HepG2 (cell line): ENCODE measurements at regions not wholly inside any gene's neighbourhood (a gene's known extent, or its start where the extent isn't known, plus 50 kb on each side); places are given as distances from the start of the nearest gene placed in this dataset.

Experiments used
- ATAC-seq: fragments of 200-7000 bp; cut with Tn5 transposase; 3 replicates; pipeline ENCODE4 v1.9.1; 2020; ENCODE audit warnings: mild to moderate bottlenecking, moderate library complexity
- BruUV-seq: library from RNA; stranded (reverse); fragments of 400-500 nt; replicated peaks from 2 replicates; lab custom pipeline; 2021; lab: Mats Ljungman, UMichigan
- CTCF ChIA-PET: fragments of 300-600 bp; formaldehyde crosslinking; extraction: SDS; loops from one replicate; lab custom pipeline; 2021; ENCODE audit warnings: low total read pairs, inconsistent platforms, low intra/inter-chr PET ratio; lab: Yijun Ruan, JAX
- POLR2A ChIA-PET: fragments of 350-600 bp; sonication (Branson Sonifier 250); formaldehyde crosslinking; loops from one replicate; lab custom pipeline; 2020; ENCODE audit warnings: antibody characterized with exemption, inconsistent platforms; lab: Yijun Ruan, JAX
- DNase-seq: peaks from one replicate; pipeline ENCODE4 v3.0.0-alpha.2; 2015; ENCODE audit warnings: low spot score
- FAIRE-seq: peaks from 3 replicates; lab custom pipeline; 2011; peaks lifted over from hg19 to GRCh38; lab: Jason Lieb, UNC
- H2AFZ ChIP-seq: one replicate; pipeline ENCODE4 v1.6.1; 2011; ENCODE audit warnings: low read length, inconsistent platforms
- H3K27ac ChIP-seq: fragments of 300-600 bp; 3 replicates; pipeline ENCODE4 v1.8.0; 2011; ENCODE audit warnings: mixed run types, mild to moderate bottlenecking, mixed read lengths, low read length, inconsistent platforms; ENCODE audit not compliant: insufficient read depth; ENCODE audit errors: extremely low read length
- H3K27me3 ChIP-seq, 2 experiments: fragments of 200-600 bp in 1 of 2; 2 replicates in 1 of 2; 3 replicates in 1 of 2; pipeline versions ENCODE4 v1.6.0 to v1.8.0; 2011; ENCODE audit warnings: low read length in 2 of 2, mild to moderate bottlenecking in 2 of 2, moderate library complexity in 2 of 2, inconsistent platforms in 1 of 2; ENCODE audit not compliant: insufficient read depth in 2 of 2, control insufficient read depth in 1 of 2
- H3K36me3 ChIP-seq, 2 experiments: fragments of 200-600 bp in 1 of 2; replicated peaks in 1 of 2; 2 replicates in 1 of 2; 3 replicates in 1 of 2; pipeline versions ENCODE4 v1.5.1 to v1.8.0; 2011; ENCODE audit warnings: low read length in 2 of 2, inconsistent platforms in 1 of 2; ENCODE audit not compliant: insufficient read depth in 2 of 2, control insufficient read depth in 1 of 2
- H3K4me1 ChIP-seq: 2 replicates; pipeline ENCODE4 v1.5.1; 2012; ENCODE audit warnings: low read length, inconsistent platforms; ENCODE audit not compliant: insufficient read depth
- H3K4me2 ChIP-seq: 2 replicates; pipeline ENCODE4 v1.6.0; 2011; ENCODE audit warnings: low read depth, low read length, inconsistent platforms
- H3K4me3 ChIP-seq, 3 experiments: fragments of 200-600 bp in 1 of 3; sonication (generic), shearing (Covaris generic) in 1 of 3; replicated peaks in 1 of 3; 2 replicates each; pipeline ENCODE4 v1.5.1; 2011 to 2016; ENCODE audit warnings: low read length in 3 of 3, inconsistent platforms in 2 of 3, low read depth in 2 of 3, mild to moderate bottlenecking in 2 of 3, control low read depth in 1 of 3, mixed read lengths in 1 of 3; ENCODE audit not compliant: insufficient read depth in 1 of 3
- H3K79me2 ChIP-seq: one replicate; pipeline ENCODE4 v1.6.1; 2011; ENCODE audit warnings: low read length, inconsistent platforms; ENCODE audit not compliant: insufficient read depth
- H3K9ac ChIP-seq: 2 replicates; pipeline ENCODE4 v1.6.0; 2011; ENCODE audit warnings: mild to moderate bottlenecking, low read depth, low read length, inconsistent platforms; ENCODE audit not compliant: insufficient read depth
- H3K9me3 ChIP-seq: 2 replicates; pipeline ENCODE4 v1.5.1; 2012; ENCODE audit warnings: mild to moderate bottlenecking, low read length
- H4K20me1 ChIP-seq: 2 replicates; pipeline ENCODE4 v1.6.0; 2011; ENCODE audit warnings: inconsistent platforms, mild to moderate bottlenecking, low read length, moderate library complexity; ENCODE audit not compliant: insufficient read depth
- BCLAF1 ChIP-seq: fragments of 450-650 bp; IDR thresholded peaks from 2 replicates; pipeline ENCODE4 v1.6.1; 2017; ENCODE audit warnings: mild to moderate bottlenecking
- BRCA1 ChIP-seq: sonication (generic); formaldehyde crosslinking; IDR thresholded peaks from 2 replicates; pipeline ENCODE4 v1.4.0; 2020; ENCODE audit warnings: missing genetic modification reagents
- CHCHD3 ChIP-seq: sonication (generic); formaldehyde crosslinking; IDR thresholded peaks from 2 replicates; pipeline ENCODE4 v1.8.0; 2022; ENCODE audit warnings: mild to moderate bottlenecking, missing genetic modification reagents, moderate library complexity
- GRHL1 ChIP-seq: sonication (generic); formaldehyde crosslinking; conservative IDR thresholded peaks from 2 replicates; pipeline ENCODE4 v1.8.0; 2022; ENCODE audit warnings: missing genetic modification reagents
- HNF1B ChIP-seq: sonication (generic); formaldehyde crosslinking; IDR thresholded peaks from 2 replicates; pipeline ENCODE4 v1.5.1; 2020; ENCODE audit warnings: mild to moderate bottlenecking, moderate library complexity, missing genetic modification reagents
- HNRNPH1 ChIP-seq: fragments of 200-400 bp; formaldehyde crosslinking; optimal IDR thresholded peaks from 2 replicates; pipeline ENCODE3; 2017; ENCODE audit warnings: mild to moderate bottlenecking, low read depth, low read length
- HOXA3 ChIP-seq: sonication (generic); formaldehyde crosslinking; IDR thresholded peaks from 2 replicates; pipeline ENCODE4 v1.5.0; 2020; ENCODE audit warnings: missing genetic modification reagents
- NRL ChIP-seq: sonication (generic); formaldehyde crosslinking; IDR thresholded peaks from 2 replicates; pipeline ENCODE4 v1.5.0; 2020; ENCODE audit warnings: missing genetic modification reagents, mild to moderate bottlenecking, moderate library complexity, borderline replicate concordance
- PAF1 ChIP-seq: IDR thresholded peaks from 2 replicates; pipeline ENCODE4 v1.6.1; 2016; ENCODE audit warnings: missing genetic modification reagents, missing compliant biosample characterization
- SPEN ChIP-seq: sonication (generic); formaldehyde crosslinking; IDR thresholded peaks from 2 replicates; pipeline ENCODE4 v1.5.1; 2020; ENCODE audit warnings: low read depth, mild to moderate bottlenecking, missing genetic modification reagents
- TBP ChIP-seq: sonication (generic); formaldehyde crosslinking; IDR thresholded peaks from 2 replicates; pipeline ENCODE4 v1.5.0; 2020; ENCODE audit warnings: missing genetic modification reagents
- ZNF17 ChIP-seq: sonication (generic); formaldehyde crosslinking; IDR thresholded peaks from 2 replicates; pipeline ENCODE4 v1.5.0; 2020; ENCODE audit warnings: mild to moderate bottlenecking, missing genetic modification reagents
- ZNF367 ChIP-seq: sonication (generic); formaldehyde crosslinking; IDR thresholded peaks from 2 replicates; pipeline ENCODE4 v1.4.0; 2020; ENCODE audit warnings: missing genetic modification reagents, borderline replicate concordance
- ZNF660 ChIP-seq: sonication (generic); formaldehyde crosslinking; IDR thresholded peaks from 2 replicates; pipeline ENCODE4 v1.5.1; 2020; ENCODE audit warnings: mild to moderate bottlenecking, low read depth, missing genetic modification reagents, borderline replicate concordance
- ZNF790 ChIP-seq: sonication (generic); formaldehyde crosslinking; IDR thresholded peaks from 2 replicates; pipeline ENCODE4 v1.8.0; 2022; ENCODE audit warnings: missing genetic modification reagents, mild to moderate bottlenecking, borderline replicate concordance
- ZNF83 ChIP-seq: sonication (generic); formaldehyde crosslinking; IDR thresholded peaks from 2 replicates; pipeline ENCODE4 v1.4.0; 2020; ENCODE audit warnings: missing genetic modification reagents, mild to moderate bottlenecking, borderline replicate concordance
- WGBS: methylation state at CpG from one replicate; pipeline ENCODE4 v1.1.6; 2017; ENCODE audit warnings: low lambda C conversion rate; 5-methylcytosine and 5-hydroxymethylcytosine counted together
- in situ Hi-C: cut with HindIII; loops from 2 replicates; pipeline ENCODE4 v1.10.0; 2017; ENCODE audit warnings: low pct_unique_long_range_greater_than_20kb; ENCODE audit not compliant: extremely low pct_ligation_motif_present
- intact Hi-C: fragments of 100-400 bp; cut with micrococcal nuclease; formaldehyde crosslinking; loops from one replicate; pipeline ENCODE4 v1.10.0; 2022; ENCODE audit not compliant: unreplicated experiment
- TF ChIP-seq, protein P1 (sequence below): sonication (generic); formaldehyde crosslinking; IDR thresholded peaks from 2 replicates; pipeline ENCODE4 v1.4.0; 2020; ENCODE audit warnings: mild to moderate bottlenecking, missing genetic modification reagents
- TF ChIP-seq, protein P2 (sequence below): sonication (generic); formaldehyde crosslinking; IDR thresholded peaks from 2 replicates; pipeline ENCODE4 v1.5.1; 2020; ENCODE audit warnings: missing genetic modification reagents, mild to moderate bottlenecking, borderline replicate concordance

DNA sequence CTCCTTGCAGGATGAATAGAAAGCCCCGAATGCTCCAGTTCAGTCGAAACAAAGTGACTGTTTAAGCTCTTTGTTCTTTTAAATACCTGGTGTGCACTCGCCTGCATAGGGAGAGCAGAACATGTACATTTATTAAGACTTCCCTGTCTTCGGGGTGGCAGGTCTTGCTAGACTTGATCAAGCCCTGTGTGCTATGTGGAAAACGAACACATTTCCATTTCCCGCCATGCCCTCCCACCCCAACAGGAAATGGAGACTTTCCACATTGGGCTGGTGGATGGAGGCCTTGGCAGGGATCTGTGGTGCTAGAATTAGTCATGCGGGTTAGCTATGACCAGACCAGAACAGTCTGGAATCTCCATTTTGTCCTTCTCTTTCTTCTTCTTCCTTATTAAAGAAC, 321.0 kb upstream of the THSD7B start:
- ATAC-seq: no peak
- intact Hi-C loops (no loop called here), in situ Hi-C loops (no loop called here)
- no peaks in the 10 kb centered on the region for H3K9me3 ChIP-seq
- no peak overlapping the region for H2AFZ ChIP-seq
- H3K27ac ChIP-seq: no peak overlapping the region
- no peak overlapping the region for H3K4me3 ChIP-seq
- no peaks in the 10 kb centered on the region for H3K79me2 ChIP-seq
- peaks cover 0 to 3% of the 10 kb centered on the region in 2 experiments; a peak in 3 of 5 replicates for H3K27me3 ChIP-seq
- no peaks in the 10 kb centered on the region for H4K20me1 ChIP-seq
- BruUV-seq: no TSS peak
- H3K4me1 ChIP-seq: no peaks in the 10 kb centered on the region
- POLR2A ChIA-PET: no interaction called here
- H3K4me2 ChIP-seq: no peak overlapping the region
- FAIRE-seq: no peak
- 28% methylated on average over 7 of the region's 7 CpGs for WGBS
- CTCF ChIA-PET: no interaction called here
- DNase-seq: no peak
- no peak overlapping the region for H3K9ac ChIP-seq
- H3K36me3 ChIP-seq: no peaks in the 10 kb centered on the region
- no peak for TF ChIP-seq BRCA1 (CRISPR knock-in tag)
- TF ChIP-seq ZNF790 (CRISPR knock-in tag): no peak
- no peak for TF ChIP-seq ZNF17
- TF ChIP-seq, protein P1, sequence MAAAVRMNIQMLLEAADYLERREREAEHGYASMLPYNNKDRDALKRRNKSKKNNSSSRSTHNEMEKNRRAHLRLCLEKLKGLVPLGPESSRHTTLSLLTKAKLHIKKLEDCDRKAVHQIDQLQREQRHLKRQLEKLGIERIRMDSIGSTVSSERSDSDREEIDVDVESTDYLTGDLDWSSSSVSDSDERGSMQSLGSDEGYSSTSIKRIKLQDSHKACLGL: no peak
- TF ChIP-seq ZNF367 (CRISPR knock-in tag): no peak
- TF ChIP-seq, protein P2, sequence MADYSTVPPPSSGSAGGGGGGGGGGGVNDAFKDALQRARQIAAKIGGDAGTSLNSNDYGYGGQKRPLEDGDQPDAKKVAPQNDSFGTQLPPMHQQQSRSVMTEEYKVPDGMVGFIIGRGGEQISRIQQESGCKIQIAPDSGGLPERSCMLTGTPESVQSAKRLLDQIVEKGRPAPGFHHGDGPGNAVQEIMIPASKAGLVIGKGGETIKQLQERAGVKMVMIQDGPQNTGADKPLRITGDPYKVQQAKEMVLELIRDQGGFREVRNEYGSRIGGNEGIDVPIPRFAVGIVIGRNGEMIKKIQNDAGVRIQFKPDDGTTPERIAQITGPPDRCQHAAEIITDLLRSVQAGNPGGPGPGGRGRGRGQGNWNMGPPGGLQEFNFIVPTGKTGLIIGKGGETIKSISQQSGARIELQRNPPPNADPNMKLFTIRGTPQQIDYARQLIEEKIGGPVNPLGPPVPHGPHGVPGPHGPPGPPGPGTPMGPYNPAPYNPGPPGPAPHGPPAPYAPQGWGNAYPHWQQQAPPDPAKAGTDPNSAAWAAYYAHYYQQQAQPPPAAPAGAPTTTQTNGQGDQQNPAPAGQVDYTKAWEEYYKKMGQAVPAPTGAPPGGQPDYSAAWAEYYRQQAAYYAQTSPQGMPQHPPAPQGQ (CRISPR knock-in tag): no peak
- TF ChIP-seq ZNF660 (CRISPR knock-in tag): no peak
- no peak for TF ChIP-seq TBP (CRISPR knock-in tag)
- no peak for TF ChIP-seq PAF1 (CRISPR knock-in tag)
- no peak for TF ChIP-seq CHCHD3 (CRISPR knock-in tag)
- no peak for TF ChIP-seq HOXA3 (CRISPR knock-in tag)
- no peak for TF ChIP-seq BCLAF1
- no peak for TF ChIP-seq GRHL1 (CRISPR knock-in tag)
- TF ChIP-seq HNRNPH1: no peak
- TF ChIP-seq NRL (CRISPR knock-in tag): no peak
- no peak for TF ChIP-seq ZNF83
- no peak for TF ChIP-seq HNF1B (CRISPR knock-in tag)
- TF ChIP-seq SPEN (CRISPR knock-in tag): no peak
